ENCODE measurements at regions not wholly inside any gene's neighbourhood (a gene's known extent, or its start where the extent isn't known, plus 50 kb on each side); places are given as distances from the start of the nearest gene placed in this dataset.
"Not testable (repeated sequence)": the region's sequence is repeated elsewhere in the genome, so short reads cannot be mapped to it uniquely, and the experiment has no call there.

- Histone ChIP-seq H3K27me3 (ENCODE audit: insufficient read depth, low read length) (peaks cover 16% of the 10 kb centered on the region), H3K36me3 (ENCODE audit: insufficient read depth, low read depth, low read length) (no peaks in the 10 kb centered on the region), H3K9ac (ENCODE audit: low read depth, low read length) (no peak overlapping the region), H3K9me3 (ENCODE audit: insufficient read depth, low read depth, low read length) (no peaks in the 10 kb centered on the region), H3K27ac (ENCODE audit: low read length) (no peak overlapping the region), H3K4me3 (ENCODE audit: low read length) (peak overlapping the region; percentile 68), H3K4me1 (ENCODE audit: insufficient read depth, low read length) (peaks cover 2% of the 10 kb centered on the region; the same call in 1 of the 2 replicates)
Observed at GRCh38 chr20:30284281-30284905, 973.1 kb upstream of the DEFB115 start.

GRCh38 chr20:30285677-30286076 lies 971.8 kb upstream of the DEFB115 start:
- Histone ChIP-seq H3K9me3 (ENCODE audit: insufficient read depth, low read depth, low read length) (no peaks in the 10 kb centered on the region), H3K4me3 (ENCODE audit: low read length) (no peak overlapping the region), H3K36me3 (ENCODE audit: insufficient read depth, low read depth, low read length) (no peaks in the 10 kb centered on the region), H3K27me3 (ENCODE audit: insufficient read depth, low read length) (peaks cover 16% of the 10 kb centered on the region), H3K27ac (ENCODE audit: low read length) (no peak overlapping the region), H3K9ac (ENCODE audit: low read depth, low read length) (no peak overlapping the region), H3K4me1 (ENCODE audit: insufficient read depth, low read length) (peaks cover 2% of the 10 kb centered on the region; the same call in 1 of the 2 replicates)

GRCh38 chr20:30286157-30286556 lies 971.3 kb upstream of the DEFB115 start:
- no peak overlapping the region for H3K27ac ChIP-seq (ENCODE audit: low read length)
- peaks cover 2% of the 10 kb centered on the region; the same call in 1 of the 2 replicates for H3K4me1 ChIP-seq (ENCODE audit: insufficient read depth, low read length)
- H3K9ac ChIP-seq (ENCODE audit: low read depth, low read length), result no peak overlapping the region
- no peaks in the 10 kb centered on the region for H3K9me3 ChIP-seq (ENCODE audit: insufficient read depth, low read depth, low read length)
- peaks cover 16% of the 10 kb centered on the region for H3K27me3 ChIP-seq (ENCODE audit: insufficient read depth, low read length)
- no peaks in the 10 kb centered on the region for H3K36me3 ChIP-seq (ENCODE audit: insufficient read depth, low read depth, low read length)
- no peak overlapping the region for H3K4me3 ChIP-seq (ENCODE audit: low read length)

GRCh38 chr20:30287459-30287858 lies 970.0 kb upstream of the DEFB115 start:
- H3K9me3 ChIP-seq (ENCODE audit: insufficient read depth, low read depth, low read length); H3K27ac ChIP-seq (ENCODE audit: low read length); H3K9ac ChIP-seq (ENCODE audit: low read depth, low read length); H3K4me1 ChIP-seq (ENCODE audit: insufficient read depth, low read length); H3K4me3 ChIP-seq (ENCODE audit: low read length); H3K36me3 ChIP-seq (ENCODE audit: insufficient read depth, low read depth, low read length): not testable (repeated sequence)
- H3K27me3 ChIP-seq (ENCODE audit: insufficient read depth, low read length), result peaks cover 16% of the 10 kb centered on the region

- Histone ChIP-seq H3K4me1 (ENCODE audit: insufficient read depth, low read length) (peaks cover 2% of the 10 kb centered on the region; the same call in 1 of the 2 replicates), H3K9ac (ENCODE audit: low read depth, low read length) (no peak overlapping the region), H3K27me3 (ENCODE audit: insufficient read depth, low read length) (peaks cover 16% of the 10 kb centered on the region), H3K27ac (ENCODE audit: low read length) (no peak overlapping the region), H3K4me3 (ENCODE audit: low read length) (no peak overlapping the region), H3K36me3 (ENCODE audit: insufficient read depth, low read depth, low read length) (no peaks in the 10 kb centered on the region), H3K9me3 (ENCODE audit: insufficient read depth, low read depth, low read length) (no peaks in the 10 kb centered on the region)
Observed at GRCh38 chr20:30288346-30288745, 969.1 kb upstream of the DEFB115 start.

- H3K4me1 ChIP-seq (ENCODE audit: insufficient read depth, low read length); H3K27ac ChIP-seq (ENCODE audit: low read length); H3K9me3 ChIP-seq (ENCODE audit: insufficient read depth, low read depth, low read length); H3K36me3 ChIP-seq (ENCODE audit: insufficient read depth, low read depth, low read length): not testable (repeated sequence)
- Histone ChIP-seq H3K9ac (ENCODE audit: low read depth, low read length) (peak overlapping the region; percentile 56; the same call in 1 of the 2 replicates), H3K4me3 (ENCODE audit: low read length) (peak overlapping the region; percentile 65; the same call in 1 of the 2 replicates), H3K27me3 (ENCODE audit: insufficient read depth, low read length) (peaks cover 15% of the 10 kb centered on the region)
Observed at GRCh38 chr20:30289049-30289448, 968.4 kb upstream of the DEFB115 start.

- H3K27ac ChIP-seq (ENCODE audit: low read length); H3K4me1 ChIP-seq (ENCODE audit: insufficient read depth, low read length); H3K9me3 ChIP-seq (ENCODE audit: insufficient read depth, low read depth, low read length); H3K27me3 ChIP-seq (ENCODE audit: insufficient read depth, low read length); H3K36me3 ChIP-seq (ENCODE audit: insufficient read depth, low read depth, low read length): not testable (repeated sequence)
- Histone ChIP-seq H3K4me3 (ENCODE audit: low read length) (peak overlapping the region; percentile 65; the same call in 1 of the 2 replicates), H3K9ac (ENCODE audit: low read depth, low read length) (peak overlapping the region; percentile 56; the same call in 1 of the 2 replicates)
Observed at GRCh38 chr20:30289711-30290141, 967.7 kb upstream of the DEFB115 start.

GRCh38 chr20:30290361-30291063 lies 967.0 kb upstream of the DEFB115 start:
- Histone ChIP-seq H3K4me3 (ENCODE audit: low read length) (peak overlapping the region; percentile 65; the same call in 1 of the 2 replicates), H3K9ac (ENCODE audit: low read depth, low read length) (peak overlapping the region; percentile 56; the same call in 1 of the 2 replicates)
- not testable (repeated sequence) for H3K27me3 ChIP-seq (ENCODE audit: insufficient read depth, low read length); H3K36me3 ChIP-seq (ENCODE audit: insufficient read depth, low read depth, low read length); H3K27ac ChIP-seq (ENCODE audit: low read length); H3K4me1 ChIP-seq (ENCODE audit: insufficient read depth, low read length); H3K9me3 ChIP-seq (ENCODE audit: insufficient read depth, low read depth, low read length)

- H3K27ac ChIP-seq (ENCODE audit: low read length); H3K9me3 ChIP-seq (ENCODE audit: insufficient read depth, low read depth, low read length); H3K9ac ChIP-seq (ENCODE audit: low read depth, low read length); H3K4me1 ChIP-seq (ENCODE audit: insufficient read depth, low read length); H3K4me3 ChIP-seq (ENCODE audit: low read length); H3K36me3 ChIP-seq (ENCODE audit: insufficient read depth, low read depth, low read length); H3K27me3 ChIP-seq (ENCODE audit: insufficient read depth, low read length): not testable (repeated sequence)
Observed at GRCh38 chr20:30291064-30291379, 966.4 kb upstream of the DEFB115 start.

GRCh38 chr20:30291686-30292085 lies 965.8 kb upstream of the DEFB115 start:
- H3K4me1 ChIP-seq (ENCODE audit: insufficient read depth, low read length), result not testable (repeated sequence)

GRCh38 chr20:30295396-30295795 lies 962.1 kb upstream of the DEFB115 start:
- H3K4me3 ChIP-seq (ENCODE audit: low read length); H3K4me1 ChIP-seq (ENCODE audit: insufficient read depth, low read length); H3K27ac ChIP-seq (ENCODE audit: low read length); H3K9me3 ChIP-seq (ENCODE audit: insufficient read depth, low read depth, low read length); H3K36me3 ChIP-seq (ENCODE audit: insufficient read depth, low read depth, low read length); H3K9ac ChIP-seq (ENCODE audit: low read depth, low read length): not testable (repeated sequence)
- peaks cover 12% of the 10 kb centered on the region for H3K27me3 ChIP-seq (ENCODE audit: insufficient read depth, low read length)

More at GRCh38 chr20:30291686-30292085, 965.8 kb upstream of the DEFB115 start:
- not testable (repeated sequence) for H3K27me3 ChIP-seq (ENCODE audit: insufficient read depth, low read length); H3K9me3 ChIP-seq (ENCODE audit: insufficient read depth, low read depth, low read length); H3K36me3 ChIP-seq (ENCODE audit: insufficient read depth, low read depth, low read length); H3K9ac ChIP-seq (ENCODE audit: low read depth, low read length); H3K4me3 ChIP-seq (ENCODE audit: low read length); H3K27ac ChIP-seq (ENCODE audit: low read length)

- H3K9ac ChIP-seq (ENCODE audit: low read depth, low read length); H3K4me1 ChIP-seq (ENCODE audit: insufficient read depth, low read length); H3K4me3 ChIP-seq (ENCODE audit: low read length); H3K36me3 ChIP-seq (ENCODE audit: insufficient read depth, low read depth, low read length); H3K9me3 ChIP-seq (ENCODE audit: insufficient read depth, low read depth, low read length); H3K27ac ChIP-seq (ENCODE audit: low read length): not testable (repeated sequence)
- H3K27me3 ChIP-seq (ENCODE audit: insufficient read depth, low read length), result peaks cover 18% of the 10 kb centered on the region
Observed at GRCh38 chr20:30295967-30296366, 961.5 kb upstream of the DEFB115 start.
